Progenitor cell of endocrine pancreas (in vitro differentiated cells): ENCODE measurements at regions not wholly inside any gene's neighbourhood (a gene's known extent, or its start where the extent isn't known, plus 50 kb on each side); places are given as distances from the start of the nearest gene placed in this dataset.

ENCODE experiments used
- DNase-seq: peaks from one replicate; pipeline ENCODE4 v3.0.0; 2021; ENCODE audit warnings: low spot score; ENCODE audit not compliant: unreplicated experiment
- H3K27ac Mint-ChIP-seq: 2 replicates; pipeline ENCODE4 v1.8.0; 2021; ENCODE audit warnings: mild to moderate bottlenecking, moderate library complexity, mixed read lengths
- H3K27me3 Mint-ChIP-seq: 2 replicates; pipeline ENCODE4 v1.8.0; 2021; ENCODE audit warnings: mixed read lengths
- H3K36me3 Mint-ChIP-seq: 2 replicates; pipeline ENCODE4 v1.8.0; 2022; ENCODE audit warnings: mixed read lengths; ENCODE audit not compliant: insufficient read depth
- H3K4me1 Mint-ChIP-seq: 2 replicates; pipeline ENCODE4 v1.8.0; 2021; ENCODE audit warnings: low read depth, mixed read lengths
- H3K4me3 Mint-ChIP-seq: 2 replicates; pipeline ENCODE4 v1.8.0; 2021; ENCODE audit warnings: low read depth, mild to moderate bottlenecking, moderate library complexity, mixed read lengths
- H3K9me3 Mint-ChIP-seq: 2 replicates; pipeline ENCODE4 v1.8.0; 2021; ENCODE audit warnings: low read depth, mixed read lengths
- TF ChIP-seq, protein P1 (sequence below): fragments of 200-600 bp; sonication (generic); IDR thresholded peaks from one replicate; pipeline ENCODE4 v1.5.0; 2021; ENCODE audit warnings: antibody characterized with exemption, mild to moderate bottlenecking; ENCODE audit not compliant: unreplicated experiment

DNA sequence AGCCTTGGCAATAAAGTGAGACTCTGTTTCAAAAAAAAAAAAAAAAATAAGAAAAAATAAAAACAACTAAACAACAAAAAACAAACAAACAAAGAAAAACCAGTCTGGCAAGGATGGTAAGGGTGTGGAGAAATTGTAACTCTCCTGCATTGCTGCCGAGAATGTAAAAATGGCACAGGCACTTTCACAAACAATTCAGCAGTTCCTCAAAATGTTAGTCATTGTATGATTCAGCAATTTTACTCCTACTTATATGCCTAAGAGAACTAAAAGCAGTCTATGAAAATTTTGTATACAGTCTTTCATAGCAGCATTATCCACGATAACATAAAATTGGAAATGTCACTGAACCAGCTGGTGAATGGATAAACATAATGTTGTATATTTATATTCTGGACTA is 280.4 kb downstream of the CDH9 start:
- Mint-ChIP-seq H3K36me3 (no peaks in the 10 kb centered on the region), H3K27me3 (no peaks in the 10 kb centered on the region), H3K4me3 (no peak overlapping the region), H3K27ac (no peak overlapping the region), H3K4me1 (no peaks in the 10 kb centered on the region), H3K9me3 (no peaks in the 10 kb centered on the region)
- TF ChIP-seq, protein P1, sequence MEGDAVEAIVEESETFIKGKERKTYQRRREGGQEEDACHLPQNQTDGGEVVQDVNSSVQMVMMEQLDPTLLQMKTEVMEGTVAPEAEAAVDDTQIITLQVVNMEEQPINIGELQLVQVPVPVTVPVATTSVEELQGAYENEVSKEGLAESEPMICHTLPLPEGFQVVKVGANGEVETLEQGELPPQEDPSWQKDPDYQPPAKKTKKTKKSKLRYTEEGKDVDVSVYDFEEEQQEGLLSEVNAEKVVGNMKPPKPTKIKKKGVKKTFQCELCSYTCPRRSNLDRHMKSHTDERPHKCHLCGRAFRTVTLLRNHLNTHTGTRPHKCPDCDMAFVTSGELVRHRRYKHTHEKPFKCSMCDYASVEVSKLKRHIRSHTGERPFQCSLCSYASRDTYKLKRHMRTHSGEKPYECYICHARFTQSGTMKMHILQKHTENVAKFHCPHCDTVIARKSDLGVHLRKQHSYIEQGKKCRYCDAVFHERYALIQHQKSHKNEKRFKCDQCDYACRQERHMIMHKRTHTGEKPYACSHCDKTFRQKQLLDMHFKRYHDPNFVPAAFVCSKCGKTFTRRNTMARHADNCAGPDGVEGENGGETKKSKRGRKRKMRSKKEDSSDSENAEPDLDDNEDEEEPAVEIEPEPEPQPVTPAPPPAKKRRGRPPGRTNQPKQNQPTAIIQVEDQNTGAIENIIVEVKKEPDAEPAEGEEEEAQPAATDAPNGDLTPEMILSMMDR, result no peak
- no peak for DNase-seq

DNA sequence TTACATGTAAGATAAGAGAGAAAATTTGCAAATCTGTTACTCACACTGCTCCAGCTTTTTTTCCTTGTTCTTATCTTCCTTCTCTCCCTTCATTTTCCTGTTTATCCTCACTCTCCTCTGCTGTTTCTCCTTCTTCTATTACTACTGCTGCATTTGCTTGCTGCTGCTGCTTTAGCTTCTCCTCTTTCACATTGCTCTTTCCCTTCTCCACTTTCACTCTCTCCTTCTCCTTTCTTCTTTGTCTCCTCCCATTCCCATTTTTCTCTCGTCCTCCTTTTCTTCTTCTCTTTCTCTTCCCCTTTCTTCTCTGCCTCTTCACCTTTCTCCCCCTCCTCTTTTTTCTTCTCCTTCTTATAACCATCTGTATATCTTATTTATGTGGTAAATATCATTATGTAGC is 288.6 kb downstream of the CDH9 start:
- no peaks in the 10 kb centered on the region for H3K36me3 Mint-ChIP-seq
- H3K27ac Mint-ChIP-seq, result no peak overlapping the region
- no peaks in the 10 kb centered on the region for H3K4me1 Mint-ChIP-seq
- H3K4me3 Mint-ChIP-seq, result no peak overlapping the region
- H3K27me3 Mint-ChIP-seq, result no peaks in the 10 kb centered on the region
- no peak for DNase-seq
- TF ChIP-seq, protein P1, result no peak
- no peaks in the 10 kb centered on the region for H3K9me3 Mint-ChIP-seq

DNA sequence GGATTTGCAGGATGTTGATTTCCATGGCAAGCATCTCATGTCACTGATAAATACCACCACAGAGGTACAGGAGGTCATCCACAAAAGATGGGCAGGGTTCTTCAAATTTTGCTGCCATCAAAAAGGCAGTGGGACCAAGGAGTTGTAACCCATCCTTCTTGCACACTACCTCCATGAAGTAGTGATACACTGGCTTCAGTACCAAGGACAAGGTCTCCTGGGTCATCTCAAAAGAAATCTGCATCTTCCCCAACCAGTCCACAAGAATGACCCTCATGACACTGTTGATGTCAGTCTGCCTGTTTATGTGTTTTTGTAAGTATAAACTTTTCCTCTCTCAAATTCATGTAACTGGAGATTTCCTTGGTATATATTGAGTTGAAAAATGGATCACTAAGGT is 298.2 kb downstream of the CDH9 start:
- H3K27ac Mint-ChIP-seq, result no peak overlapping the region
- H3K9me3 Mint-ChIP-seq, result no peaks in the 10 kb centered on the region
- H3K4me3 Mint-ChIP-seq, result no peak overlapping the region
- H3K36me3 Mint-ChIP-seq, result no peaks in the 10 kb centered on the region
- no peaks in the 10 kb centered on the region for H3K27me3 Mint-ChIP-seq
- peaks cover 3% of the 10 kb centered on the region for H3K4me1 Mint-ChIP-seq
- TF ChIP-seq, protein P1, result no peak
- no peak for DNase-seq

- H3K27ac Mint-ChIP-seq, result no peak overlapping the region
- peaks cover 4% of the 10 kb centered on the region for H3K9me3 Mint-ChIP-seq
- no peak overlapping the region for H3K4me3 Mint-ChIP-seq
- DNase-seq, result no peak
- H3K36me3 Mint-ChIP-seq, result no peaks in the 10 kb centered on the region
- TF ChIP-seq, protein P1, result no peak
- peaks cover 3% of the 10 kb centered on the region for H3K4me1 Mint-ChIP-seq
- H3K27me3 Mint-ChIP-seq, result no peaks in the 10 kb centered on the region
These were observed 300.8 kb downstream of the CDH9 start for GRCh38 chr5:26737348-26738265.

DNA sequence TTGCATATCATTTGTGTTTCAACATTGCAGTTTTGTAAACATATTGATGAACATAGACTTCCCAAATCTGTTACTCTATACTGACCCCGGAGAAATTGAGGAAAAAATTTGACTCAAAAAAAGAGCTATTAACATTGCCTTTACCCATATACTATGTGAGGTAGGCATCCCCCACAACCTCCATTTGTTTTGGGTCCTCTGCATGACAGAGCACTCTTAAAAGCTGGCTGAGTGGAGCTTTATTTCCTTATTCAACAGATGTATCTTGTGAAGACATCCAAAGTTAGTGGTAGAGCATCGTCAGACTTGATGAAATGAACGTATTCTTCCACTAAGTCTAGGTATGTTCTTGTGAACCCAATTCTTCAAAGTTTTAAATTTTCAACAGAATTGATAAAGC is 310.5 kb downstream of the CDH9 start:
- TF ChIP-seq, protein P1, result no peak
- Mint-ChIP-seq H3K27me3 (no peaks in the 10 kb centered on the region), H3K4me3 (no peak overlapping the region), H3K4me1 (no peaks in the 10 kb centered on the region), H3K27ac (no peak overlapping the region), H3K36me3 (no peaks in the 10 kb centered on the region), H3K9me3 (no peaks in the 10 kb centered on the region)
- no peak for DNase-seq
